VCaP (cell line): ENCODE measurements at regions not wholly inside any gene's neighbourhood (a gene's known extent, or its start where the extent isn't known, plus 50 kb on each side); places are given as distances from the start of the nearest gene placed in this dataset.

Source experiments
- H3K27ac ChIP-seq: fragments of 450-650 bp; 2 replicates; pipeline ENCODE4 v1.5.1; 2017
- CTCF ChIP-seq: fragments of 450-650 bp; conservative IDR thresholded peaks from 2 replicates; pipeline ENCODE4 v1.5.1; 2017; ENCODE audit warnings: mild to moderate bottlenecking, moderate library complexity

- no peak overlapping the region for H3K27ac ChIP-seq
- TF ChIP-seq CTCF = peak; percentile 46
Measured at GRCh38 chr1:188463919-188464318, 1635.2 kb downstream of the PLA2G4A start.

GRCh38 chr1:188466539-188466938 lies 1637.8 kb downstream of the PLA2G4A start:
- no peak overlapping the region for H3K27ac ChIP-seq
- TF ChIP-seq CTCF = no peak

GRCh38 chr1:188476606-188477005 lies 1647.9 kb downstream of the PLA2G4A start:
- no peak for TF ChIP-seq CTCF
- H3K27ac ChIP-seq = no peak overlapping the region

GRCh38 chr1:188489336-188490112 lies 1660.8 kb downstream of the PLA2G4A start:
- TF ChIP-seq CTCF = no peak
- H3K27ac ChIP-seq = no peak overlapping the region

GRCh38 chr1:188496506-188496905 lies 1667.8 kb downstream of the PLA2G4A start:
- no peak for TF ChIP-seq CTCF

GRCh38 chr1:188497020-188497419 lies 1668.3 kb downstream of the PLA2G4A start:
- no peak for TF ChIP-seq CTCF
- no peak overlapping the region for H3K27ac ChIP-seq

More at GRCh38 chr1:188496506-188496905, 1667.8 kb downstream of the PLA2G4A start:
- no peak overlapping the region for H3K27ac ChIP-seq

GRCh38 chr1:188499690-188500089 lies 1670.9 kb downstream of the PLA2G4A start:
- no peak for TF ChIP-seq CTCF
- H3K27ac ChIP-seq = no peak overlapping the region
